Ascending aorta (tissue), 2 donors: ENCODE measurements at regions not wholly inside any gene's neighbourhood (a gene's known extent, or its start where the extent isn't known, plus 50 kb on each side); places are given as distances from the start of the nearest gene placed in this dataset.
"Not testable (repeated sequence)": the region's sequence is repeated elsewhere in the genome, so short reads cannot be mapped to it uniquely, and the experiment has no call there.

Experiments
- DNase-seq, 2 donors: peaks; one replicate each; pipeline ENCODE4 v3.0.0-alpha.2; 2019; ENCODE audit warnings: low spot score in 2 of 2
- H3K27ac ChIP-seq, 2 donors: fragments of 200-600 bp; sonication (generic); one replicate each; pipeline ENCODE4 v1.5.1; 2016 to 2017; ENCODE audit warnings: mild to moderate bottlenecking in 1 of 2
- H3K27me3 ChIP-seq: fragments of 200-600 bp; sonication (generic); one replicate; pipeline ENCODE4 v1.5.1; 2017
- H3K36me3 ChIP-seq, 2 donors: fragments of 200-600 bp; sonication (generic); one replicate each; pipeline ENCODE4 v1.5.1; 2016
- H3K4me1 ChIP-seq, 2 donors: fragments of 200-600 bp; sonication (generic); one replicate each; pipeline ENCODE4 v1.5.1; 2016 to 2017; ENCODE audit warnings: mild to moderate bottlenecking in 1 of 2
- H3K4me3 ChIP-seq, 2 donors: fragments of 200-600 bp; sonication (generic); one replicate each; pipeline ENCODE4 v1.5.1; 2016 to 2017; ENCODE audit warnings: mild to moderate bottlenecking in 1 of 2
- H3K9me3 ChIP-seq, 2 donors: fragments of 200-600 bp; sonication (generic); one replicate each; pipeline ENCODE4 v1.5.1; 2016
- CTCF ChIP-seq, 3 experiments: fragments of 200-600 bp in 2 of 3; fragments of 450-650 bp in 1 of 3; sonication (generic) in 2 of 3; IDR thresholded peaks; one replicate each; pipeline ENCODE4 v1.5.1; 2016 to 2019; ENCODE audit warnings: antibody characterized with exemption in 3 of 3, mild to moderate bottlenecking in 1 of 3, moderate library complexity in 1 of 3
- intact Hi-C: fragments of 100-400 bp; cut with DNase I; formaldehyde crosslinking; loops from one replicate; pipeline ENCODE4 v1.15.1; 2023

GRCh38 chr13:79187917-79188690 is 218.0 kb downstream of the RBM26 start:
- no peak overlapping the region for H3K27ac ChIP-seq
- no peaks in the 10 kb centered on the region for H3K9me3 ChIP-seq
- no peaks in the 10 kb centered on the region for H3K4me1 ChIP-seq
- H3K36me3 ChIP-seq, result no peaks in the 10 kb centered on the region
- no peak for DNase-seq
- no peaks in the 10 kb centered on the region for H3K27me3 ChIP-seq
- intact Hi-C loops, result no loop called here
- H3K4me3 ChIP-seq, result no peak overlapping the region
- no peak for TF ChIP-seq CTCF (IDR thresholded peaks at IDR 0.05)

GRCh38 chr13:79185580-79185979 is 220.5 kb downstream of the RBM26 start:
- Histone ChIP-seq H3K4me1 (no peaks in the 10 kb centered on the region), H3K9me3 (no peaks in the 10 kb centered on the region), H3K27ac (no peak overlapping the region), H3K36me3 (no peaks in the 10 kb centered on the region), H3K27me3 (no peaks in the 10 kb centered on the region), H3K4me3 (no peak overlapping the region)
- no peak for DNase-seq
- intact Hi-C loops, result no loop called here
- no peak for TF ChIP-seq CTCF (IDR thresholded peaks at IDR 0.05)

GRCh38 chr13:79183231-79183630 is 222.8 kb downstream of the RBM26 start:
- no peak overlapping the region for H3K27ac ChIP-seq
- no peak for DNase-seq
- no peaks in the 10 kb centered on the region for H3K4me1 ChIP-seq
- H3K27me3 ChIP-seq, result no peaks in the 10 kb centered on the region
- no peaks in the 10 kb centered on the region for H3K36me3 ChIP-seq
- H3K9me3 ChIP-seq, result no peaks in the 10 kb centered on the region
- TF ChIP-seq CTCF (IDR thresholded peaks at IDR 0.05), result no peak
- H3K4me3 ChIP-seq, result no peak overlapping the region
- intact Hi-C loops, result no loop called here

- H3K36me3 ChIP-seq, intact Hi-C loops, H3K27ac ChIP-seq, DNase-seq, H3K27me3 ChIP-seq, H3K4me1 ChIP-seq, H3K4me3 ChIP-seq, H3K9me3 ChIP-seq: not testable (repeated sequence)
Observed at GRCh38 chr13:79173691-79174090, 232.4 kb downstream of the RBM26 start.

- H3K4me1 ChIP-seq, H3K36me3 ChIP-seq, H3K4me3 ChIP-seq, intact Hi-C loops, H3K9me3 ChIP-seq, H3K27ac ChIP-seq, H3K27me3 ChIP-seq, DNase-seq: not testable (repeated sequence)
Observed at GRCh38 chr13:79172924-79173323, 233.1 kb downstream of the RBM26 start.

GRCh38 chr13:79171141-79172061 is 234.7 kb downstream of the RBM26 start:
- no peak for DNase-seq
- H3K27me3 ChIP-seq, result no peaks in the 10 kb centered on the region
- peaks cover 0 to 4% of the 10 kb centered on the region in 2 donors for H3K9me3 ChIP-seq
- H3K36me3 ChIP-seq, result no peaks in the 10 kb centered on the region
- intact Hi-C loops, result no loop called here
- no peaks in the 10 kb centered on the region for H3K4me1 ChIP-seq
- TF ChIP-seq CTCF (IDR thresholded peaks at IDR 0.05), result no peak
- no peak overlapping the region for H3K27ac ChIP-seq
- no peak overlapping the region for H3K4me3 ChIP-seq
